ENCODE measurements at regions not wholly inside any gene's neighbourhood (a gene's known extent, or its start where the extent isn't known, plus 50 kb on each side); places are given as distances from the start of the nearest gene placed in this dataset.
A peak's percentile ranks its signal among the peaks of the same experiment; 100 is the strongest.

DNA sequence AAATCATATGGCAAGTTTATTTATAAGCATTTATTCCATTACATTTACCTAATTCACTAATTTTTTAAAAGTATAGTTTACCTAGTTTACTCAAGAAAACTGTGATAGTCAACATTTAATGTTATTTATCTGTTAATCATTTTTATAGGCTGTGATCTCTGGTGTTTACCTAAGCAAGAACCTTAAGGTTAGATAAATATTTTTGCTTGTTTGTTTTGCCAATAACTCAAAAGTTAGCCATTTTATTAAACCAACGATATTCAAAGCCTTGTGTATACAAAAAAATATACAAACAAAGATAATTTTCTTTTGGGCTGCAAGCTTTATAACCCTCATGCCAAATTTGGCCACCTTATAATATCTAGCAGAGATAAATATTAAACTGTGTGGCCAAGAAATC, 157.3 kb downstream of the SLCO1B3 start:
- DNase-seq: no peak

DNA sequence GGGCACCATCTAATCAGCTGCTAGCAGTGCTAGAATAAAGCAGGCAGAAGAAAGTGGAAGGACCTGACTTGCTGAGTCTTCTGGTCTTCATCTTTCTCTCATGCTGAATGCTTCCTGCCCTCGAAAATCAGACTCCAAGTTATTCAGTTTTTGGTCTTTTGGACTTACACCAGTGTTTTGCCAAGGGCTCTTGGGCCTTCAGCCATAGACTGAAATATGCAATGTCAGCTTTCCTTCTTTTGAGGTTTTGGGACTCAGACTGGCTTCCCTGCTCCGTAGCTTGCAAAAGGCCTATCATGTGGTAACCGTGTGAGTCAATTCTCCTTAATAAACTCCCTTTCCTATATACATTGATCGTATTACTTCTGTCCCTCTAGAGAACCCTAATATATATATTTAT, 159.3 kb downstream of the SLCO1B3 start:
- no peak for DNase-seq

- DNase-seq: no peak
Observed at GRCh38 chr12:20985399-20985798, 145.6 kb upstream of the SLCO1B1 start.

DNA sequence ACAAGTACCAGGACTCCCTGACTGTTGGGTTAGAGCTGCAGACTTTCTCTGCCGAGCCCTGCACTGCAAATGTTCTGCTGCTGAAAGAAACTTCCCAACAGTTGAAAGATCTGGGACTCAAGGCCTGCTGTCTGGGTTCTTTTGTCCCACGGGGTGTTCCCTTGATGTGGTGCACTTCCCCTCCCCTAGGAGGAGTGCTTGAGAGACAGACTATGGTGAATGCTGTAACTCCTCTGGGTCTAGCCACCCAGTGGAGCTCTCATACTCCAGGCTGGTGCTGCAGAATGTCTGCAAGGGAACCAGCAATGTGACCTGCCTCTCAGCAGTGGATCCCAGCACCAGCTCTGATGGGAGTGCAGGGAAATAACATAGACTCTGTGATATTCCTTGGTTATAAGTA, 129.2 kb upstream of the SLCO1B1 start:
- DNase-seq: no peak

- DNase-seq: no peak
Observed at GRCh38 chr12:21025656-21026055, 105.3 kb upstream of the SLCO1B1 start.

GRCh38 chr12:21026302-21026701, 104.7 kb upstream of the SLCO1B1 start:
- DNase-seq: no peak

- peak; percentile 3 for DNase-seq
Observed at GRCh38 chr12:21054334-21054733, 76.7 kb upstream of the SLCO1B1 start.

- peak; percentile 3 for DNase-seq
Observed at GRCh38 chr12:21065845-21066244, 65.1 kb upstream of the SLCO1B1 start.

DNA sequence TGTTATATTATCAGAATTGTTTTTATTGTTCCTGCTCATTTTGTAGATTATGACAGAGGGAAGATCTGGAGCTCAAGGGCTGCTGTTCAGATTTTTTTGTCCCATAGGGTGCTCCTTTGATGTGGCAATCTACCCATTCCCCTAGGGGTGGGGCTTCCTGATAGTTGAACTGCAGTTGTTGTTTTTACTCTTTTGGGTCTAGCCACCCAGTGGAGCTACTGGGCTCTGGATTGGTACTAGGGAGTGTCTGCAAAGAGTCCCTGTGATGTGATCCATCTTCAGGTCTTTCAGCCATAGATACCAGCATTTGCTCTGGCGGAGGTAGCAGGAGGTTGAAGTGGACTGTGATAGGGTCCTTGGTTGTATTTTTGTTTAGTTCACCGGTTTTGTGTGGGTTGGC, 57.9 kb upstream of the SLCO1B1 start:
- no peak for DNase-seq

GRCh38 chr12:21073822-21074460, 57.1 kb upstream of the SLCO1B1 start:
- peak; percentile 92 for DNase-seq

Measured in EL (cell line).